SU-DHL-6 (cell line): ENCODE measurements at regions not wholly inside any gene's neighbourhood (a gene's known extent, or its start where the extent isn't known, plus 50 kb on each side); places are given as distances from the start of the nearest gene placed in this dataset.

Source experiments
- EZH2phosphoT487 ChIP-seq: fragments of 200-600 bp; sonication (generic), shearing (Covaris generic); conservative IDR thresholded peaks from 2 replicates; pipeline ENCODE4 v1.6.1; 2018; ENCODE audit warnings: mild to moderate bottlenecking, antibody characterized with exemption, low read length, moderate library complexity, mixed read lengths
- TF ChIP-seq, protein P1 (sequence below): fragments of 200-600 bp; sonication (generic); IDR thresholded peaks from one replicate; pipeline ENCODE4 v1.5.1; 2017; ENCODE audit warnings: antibody characterized with exemption, mild to moderate bottlenecking, low read length, moderate library complexity; ENCODE audit not compliant: insufficient read depth, poor library complexity, severe bottlenecking

DNA sequence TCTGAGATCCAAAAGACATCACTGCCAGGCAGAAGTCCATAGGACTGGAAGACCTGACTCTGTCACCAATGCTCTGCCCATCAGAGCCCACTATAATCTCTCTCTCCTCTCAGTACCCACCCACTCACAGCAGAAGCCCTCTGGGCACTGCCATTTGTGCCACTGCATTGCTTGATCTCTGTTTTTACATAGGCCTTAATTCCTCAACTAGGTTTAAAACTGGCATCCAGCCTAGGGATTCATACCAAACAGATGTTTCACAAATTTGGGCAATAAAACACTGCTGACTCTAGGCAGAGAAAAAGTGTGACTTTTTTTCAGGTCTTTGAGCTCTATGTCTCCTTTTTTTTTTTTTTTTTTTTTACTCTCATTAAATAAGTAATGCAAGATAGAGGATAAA lies 91.1 kb upstream of the RANBP3L start:
- TF ChIP-seq, protein P1, sequence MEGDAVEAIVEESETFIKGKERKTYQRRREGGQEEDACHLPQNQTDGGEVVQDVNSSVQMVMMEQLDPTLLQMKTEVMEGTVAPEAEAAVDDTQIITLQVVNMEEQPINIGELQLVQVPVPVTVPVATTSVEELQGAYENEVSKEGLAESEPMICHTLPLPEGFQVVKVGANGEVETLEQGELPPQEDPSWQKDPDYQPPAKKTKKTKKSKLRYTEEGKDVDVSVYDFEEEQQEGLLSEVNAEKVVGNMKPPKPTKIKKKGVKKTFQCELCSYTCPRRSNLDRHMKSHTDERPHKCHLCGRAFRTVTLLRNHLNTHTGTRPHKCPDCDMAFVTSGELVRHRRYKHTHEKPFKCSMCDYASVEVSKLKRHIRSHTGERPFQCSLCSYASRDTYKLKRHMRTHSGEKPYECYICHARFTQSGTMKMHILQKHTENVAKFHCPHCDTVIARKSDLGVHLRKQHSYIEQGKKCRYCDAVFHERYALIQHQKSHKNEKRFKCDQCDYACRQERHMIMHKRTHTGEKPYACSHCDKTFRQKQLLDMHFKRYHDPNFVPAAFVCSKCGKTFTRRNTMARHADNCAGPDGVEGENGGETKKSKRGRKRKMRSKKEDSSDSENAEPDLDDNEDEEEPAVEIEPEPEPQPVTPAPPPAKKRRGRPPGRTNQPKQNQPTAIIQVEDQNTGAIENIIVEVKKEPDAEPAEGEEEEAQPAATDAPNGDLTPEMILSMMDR, result no peak
- no peak for TF ChIP-seq EZH2phosphoT487
